Pancreas (tissue), 10 donors: ENCODE measurements at regions not wholly inside any gene's neighbourhood (a gene's known extent, or its start where the extent isn't known, plus 50 kb on each side); places are given as distances from the start of the nearest gene placed in this dataset.

Experiments used
- ATAC-seq, 4 donors: fragments of 200-7000 bp; cut with Tn5 transposase; one replicate each; pipeline versions ENCODE4 v1.8.0 to v1.9.1; 2020; ENCODE audit warnings: mild to moderate bottlenecking in 4 of 4, moderate library complexity in 4 of 4
- DNase-seq, 6 donors: peaks; one replicate each; pipeline ENCODE4 v3.0.0-alpha.2; 2020
- FAIRE-seq: peaks from 2 replicates; lab custom pipeline; 2012; peaks lifted over from hg19 to GRCh38; lab: Jason Lieb, UNC
- H3K27ac ChIP-seq, 4 donors: fragments of 200-600 bp; sonication (generic); 1 replicate in 3 of 4; 2 replicates in 1 of 4; pipeline versions ENCODE4 v1.5.0 to v1.8.0; 2020
- H3K27me3 ChIP-seq, 4 donors: fragments of 200-600 bp; one replicate each; pipeline ENCODE4 v1.8.0; 2021
- H3K36me3 ChIP-seq, 3 donors: fragments of 200-600 bp; sonication (generic) in 1 of 3; one replicate each; pipeline versions ENCODE4 v1.5.0 to v1.8.0; 2020 to 2021
- H3K4me1 ChIP-seq, 3 donors: fragments of 200-600 bp; one replicate each; pipeline ENCODE4 v1.8.0; 2021
- H3K4me3 ChIP-seq, 4 donors: fragments of 200-600 bp; sonication (generic) in 2 of 4; one replicate each; pipeline versions ENCODE4 v1.5.0 to v1.8.0; 2020 to 2021
- H3K9me3 ChIP-seq, 4 donors: fragments of 200-600 bp; one replicate each; pipeline ENCODE4 v1.8.0; 2021
- WGBS, 2 donors: extraction: QIAGEN DNeasy Blood & Tissue Kit; methylation state at CpG; one replicate each; pipeline ENCODE4 v1.1.7; 2013; 5-methylcytosine and 5-hydroxymethylcytosine counted together
- intact Hi-C, 3 donors: fragments of 100-400 bp; cut with DNase I; formaldehyde crosslinking; loops; one replicate each; pipeline versions ENCODE4 v1.11.1 to v1.14.2; 2022
- TF ChIP-seq, protein P1 (sequence below), 4 donors: fragments of 200-600 bp; sonication (generic) in 3 of 4; IDR thresholded peaks; one replicate each; pipeline versions ENCODE4 v1.5.0 to v1.8.0; 2021; ENCODE audit warnings: antibody characterized with exemption in 4 of 4
- donor health status: healthy with polysubstance abuse.
- donor health status: DM: no; HTN: no; CAD: no; lungs with moderate emphysema.
- donor health status: DM: no; HTN: no; CAD: no.
- donor health status: control.
- donor health status: control.
- donor health status: Bipolar disorder and iron deficiency.
- donor health status: DM: yes; HTN: yes; CAD: no.
- donor health status: DM: no; HTN: no; CAD: no.
- donor health status: DM: no; HTN: no; CAD: no.
- donor health status: DM: yes; HTN: yes; CAD: no.

GRCh38 chr5:103612545-103612944, 50.0 kb upstream of the NUDT12 start:
- WGBS, 2 donors, result 87 to 89% methylated on average over 1 of the region's 1 CpG
- no peak for ATAC-seq
- no peaks in the 10 kb centered on the region for H3K36me3 ChIP-seq

More at GRCh38 chr5:103612545-103612944, 50.0 kb upstream of the NUDT12 start:
- no peak for FAIRE-seq
- H3K9me3 ChIP-seq, result no peaks in the 10 kb centered on the region
- DNase-seq, result no peak
- no peaks in the 10 kb centered on the region for H3K27me3 ChIP-seq
- peaks cover 0 to 8% (median 7%) of the 10 kb centered on the region in 3 donors for H3K4me1 ChIP-seq
- H3K27ac ChIP-seq, result no peak overlapping the region
- no peak overlapping the region for H3K4me3 ChIP-seq
- intact Hi-C loops, result no loop called here
- TF ChIP-seq, protein P1, sequence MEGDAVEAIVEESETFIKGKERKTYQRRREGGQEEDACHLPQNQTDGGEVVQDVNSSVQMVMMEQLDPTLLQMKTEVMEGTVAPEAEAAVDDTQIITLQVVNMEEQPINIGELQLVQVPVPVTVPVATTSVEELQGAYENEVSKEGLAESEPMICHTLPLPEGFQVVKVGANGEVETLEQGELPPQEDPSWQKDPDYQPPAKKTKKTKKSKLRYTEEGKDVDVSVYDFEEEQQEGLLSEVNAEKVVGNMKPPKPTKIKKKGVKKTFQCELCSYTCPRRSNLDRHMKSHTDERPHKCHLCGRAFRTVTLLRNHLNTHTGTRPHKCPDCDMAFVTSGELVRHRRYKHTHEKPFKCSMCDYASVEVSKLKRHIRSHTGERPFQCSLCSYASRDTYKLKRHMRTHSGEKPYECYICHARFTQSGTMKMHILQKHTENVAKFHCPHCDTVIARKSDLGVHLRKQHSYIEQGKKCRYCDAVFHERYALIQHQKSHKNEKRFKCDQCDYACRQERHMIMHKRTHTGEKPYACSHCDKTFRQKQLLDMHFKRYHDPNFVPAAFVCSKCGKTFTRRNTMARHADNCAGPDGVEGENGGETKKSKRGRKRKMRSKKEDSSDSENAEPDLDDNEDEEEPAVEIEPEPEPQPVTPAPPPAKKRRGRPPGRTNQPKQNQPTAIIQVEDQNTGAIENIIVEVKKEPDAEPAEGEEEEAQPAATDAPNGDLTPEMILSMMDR (IDR thresholded peaks at IDR 0.05), result no peak
